Lung (tissue), 11 donors: ENCODE measurements at regions not wholly inside any gene's neighbourhood (a gene's known extent, or its start where the extent isn't known, plus 50 kb on each side); places are given as distances from the start of the nearest gene placed in this dataset.

Experiments used
- ATAC-seq: fragments of 200-7000 bp; cut with Tn5 transposase; one replicate; pipeline ENCODE4 v1.9.1; 2020; ENCODE audit warnings: moderate number of reproducible peaks; ENCODE audit not compliant: insufficient read depth, low FRiP score
- DNase-seq, 3 donors: peaks; one replicate each; pipeline ENCODE4 v3.0.0-alpha.2; 2013 to 2017
- H3K27ac ChIP-seq, 2 donors: one replicate each; pipeline ENCODE4 v1.5.1; 2013; ENCODE audit warnings: mild to moderate bottlenecking in 2 of 2, moderate library complexity in 2 of 2, control low read depth in 1 of 2, inconsistent platforms in 1 of 2, low read depth in 1 of 2, low read length in 1 of 2
- H3K27me3 ChIP-seq, 3 donors: one replicate each; pipeline ENCODE4 v1.5.1; 2013; ENCODE audit warnings: low read length in 2 of 3; ENCODE audit not compliant: control insufficient read depth in 3 of 3, insufficient read depth in 3 of 3
- H3K36me3 ChIP-seq, 4 donors: one replicate each; pipeline ENCODE4 v1.5.1; 2013; ENCODE audit warnings: low read length in 4 of 4, mild to moderate bottlenecking in 1 of 4, moderate library complexity in 1 of 4; ENCODE audit not compliant: control insufficient read depth in 4 of 4, insufficient read depth in 4 of 4
- H3K4me1 ChIP-seq, 5 donors: one replicate each; pipeline ENCODE4 v1.5.1; 2013; ENCODE audit warnings: low read length in 5 of 5, mild to moderate bottlenecking in 2 of 5, moderate library complexity in 1 of 5; ENCODE audit not compliant: control insufficient read depth in 5 of 5, insufficient read depth in 5 of 5
- H3K4me3 ChIP-seq: one replicate; pipeline ENCODE4 v1.5.1; 2013; ENCODE audit warnings: mild to moderate bottlenecking, control low read depth, moderate library complexity
- H3K9ac ChIP-seq, 2 donors: one replicate each; pipeline ENCODE4 v1.5.1; 2013; ENCODE audit warnings: low read length in 2 of 2, control low read depth in 1 of 2; ENCODE audit not compliant: insufficient read depth in 1 of 2
- H3K9me3 ChIP-seq, 4 donors: one replicate each; pipeline ENCODE4 v1.5.1; 2013; ENCODE audit warnings: low read length in 3 of 4, mild to moderate bottlenecking in 1 of 4, moderate library complexity in 1 of 4; ENCODE audit not compliant: control insufficient read depth in 4 of 4, insufficient read depth in 3 of 4
- CTCF ChIP-seq: IDR thresholded peaks from 2 replicates; pipeline ENCODE4 v1.5.1; 2012; ENCODE audit warnings: mild to moderate bottlenecking; ENCODE audit errors: control extremely low read depth, extremely low read depth
- WGBS, 2 donors: extraction: QIAGEN DNeasy Blood & Tissue Kit; methylation state at CpG; one replicate each; pipeline ENCODE4 v1.1.7; 2013; 5-methylcytosine and 5-hydroxymethylcytosine counted together
- donor health status: control.
- donor health status: control.
- donor health status: Bipolar disorder and iron deficiency.
- donor health status: healthy.
- donor health status: DM: yes; HTN: yes; CAD: no.

DNA sequence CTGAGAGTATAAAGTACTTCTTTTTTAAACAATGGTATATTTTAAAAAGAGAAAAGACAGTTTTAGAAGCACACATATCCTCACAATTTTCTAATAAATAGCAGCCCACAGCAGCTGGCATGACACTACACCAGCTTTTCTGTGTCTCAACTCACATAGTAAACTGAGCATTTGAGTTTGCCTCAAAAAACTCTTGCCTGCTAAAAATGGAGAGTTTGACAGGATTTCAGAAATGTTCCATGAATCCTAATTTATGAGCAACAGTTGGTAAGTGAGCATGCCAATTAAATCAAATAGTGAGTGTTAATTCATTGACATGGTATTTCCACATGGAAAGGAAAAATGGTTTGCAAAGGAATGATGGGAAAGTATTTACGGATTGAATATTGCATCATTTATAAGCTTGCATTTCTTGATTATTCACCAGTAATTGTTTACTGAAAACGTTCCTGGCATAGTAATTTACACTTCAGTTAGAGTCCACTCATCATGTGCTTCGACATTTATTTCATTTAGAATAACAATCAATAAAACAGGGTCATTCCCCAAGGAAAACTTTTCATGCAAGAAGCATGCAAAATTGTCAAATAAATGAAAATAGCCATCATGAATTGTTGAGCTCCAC is 323.0 kb downstream of the EFNB2 start:
- no peak overlapping the region for H3K9ac ChIP-seq
- DNase-seq: peak; percentile 45 to 87 (median 85)
- no peak for TF ChIP-seq CTCF
- H3K4me3 ChIP-seq: no peak overlapping the region
- H3K27me3 ChIP-seq: no peaks in the 10 kb centered on the region
- H3K36me3 ChIP-seq: no peaks in the 10 kb centered on the region
- H3K9me3 ChIP-seq: no peaks in the 10 kb centered on the region
- ATAC-seq: no peak
- 65 to 77% methylated on average over 3 of the region's 3 CpGs for WGBS, 2 donors
- H3K4me1 ChIP-seq: peaks cover 0 to 10% (median 0%) of the 10 kb centered on the region in 5 donors
- no peak overlapping the region for H3K27ac ChIP-seq

DNA sequence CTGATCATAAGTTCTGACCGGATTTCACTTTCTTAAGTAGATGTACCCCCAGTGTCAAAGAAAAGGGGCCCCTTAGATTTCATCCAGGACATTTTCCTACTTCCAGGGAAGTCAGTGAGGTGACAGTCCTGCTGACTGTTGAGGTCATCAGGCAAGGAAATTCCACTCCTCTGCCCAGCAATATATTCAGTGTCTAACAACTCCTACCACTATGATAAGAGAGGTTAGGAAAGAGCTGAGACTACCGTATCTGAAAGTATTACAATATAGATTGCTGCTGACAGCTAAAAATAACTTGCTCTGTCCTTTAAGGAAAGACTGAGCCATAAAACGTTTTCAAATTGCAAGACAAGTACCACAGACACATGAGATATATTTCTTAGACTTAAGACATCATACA is 325.1 kb downstream of the EFNB2 start:
- H3K36me3 ChIP-seq: no peaks in the 10 kb centered on the region
- no peak overlapping the region for H3K9ac ChIP-seq
- no peaks in the 10 kb centered on the region for H3K27me3 ChIP-seq
- no peak overlapping the region for H3K4me3 ChIP-seq
- DNase-seq (peak in 1 of 3 donors; percentile 4), ATAC-seq (no peak)
- no peaks in the 10 kb centered on the region for H3K9me3 ChIP-seq
- WGBS, 2 donors: 57 to 59% methylated on average over 3 of the region's 3 CpGs
- no peak for TF ChIP-seq CTCF
- no peak overlapping the region for H3K27ac ChIP-seq
- H3K4me1 ChIP-seq: peaks cover 0 to 10% (median 0%) of the 10 kb centered on the region in 5 donors

DNA sequence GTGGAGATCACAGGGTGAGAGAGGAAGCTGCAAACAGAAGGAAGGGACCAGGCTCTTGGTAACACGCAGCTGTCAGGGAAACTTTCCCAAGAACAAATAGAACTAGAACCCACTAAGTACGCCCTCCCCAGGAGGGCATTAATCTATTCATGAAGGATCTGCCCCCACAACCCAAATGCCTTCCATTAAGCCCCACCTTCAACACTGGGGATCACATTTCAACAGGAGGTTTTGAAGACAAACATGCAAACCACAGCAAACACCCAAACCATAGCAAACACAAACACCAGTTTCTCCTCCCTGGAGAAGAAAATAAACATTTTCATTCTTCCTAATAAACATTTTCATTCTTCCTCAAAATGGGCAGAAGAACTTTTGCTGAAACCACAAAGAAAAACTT is 329.6 kb downstream of the EFNB2 start:
- Histone ChIP-seq H3K4me3 (no peak overlapping the region), H3K9me3 (no peaks in the 10 kb centered on the region), H3K36me3 (no peaks in the 10 kb centered on the region), H3K4me1 (peaks cover 0 to 4% (median 0%) of the 10 kb centered on the region in 5 donors), H3K27ac (no peak overlapping the region), H3K9ac (no peak overlapping the region), H3K27me3 (no peaks in the 10 kb centered on the region)
- TF ChIP-seq CTCF: no peak
- WGBS, 2 donors: 87 to 88% methylated on average over 2 of the region's 2 CpGs
- ATAC-seq (no peak), DNase-seq (no peak)

DNA sequence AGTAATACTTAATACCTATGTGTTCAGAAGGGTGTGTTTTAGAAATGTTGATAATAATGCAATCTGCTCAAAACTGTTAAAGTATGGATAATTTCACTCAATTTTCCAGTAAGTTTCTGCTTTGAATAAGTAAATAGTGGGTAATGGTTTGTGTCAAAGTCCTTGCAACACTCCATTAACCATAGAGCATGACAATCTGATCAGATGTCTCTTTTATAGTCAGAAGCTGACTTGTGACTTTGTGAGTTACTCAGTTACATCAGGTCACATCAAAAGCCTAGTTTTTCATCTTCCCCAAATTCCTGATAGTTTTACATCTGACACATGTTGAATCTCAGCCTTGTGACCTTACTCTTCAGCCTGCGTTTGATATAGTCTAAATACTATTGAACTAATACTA is 338.0 kb downstream of the EFNB2 start:
- DNase-seq (no peak), ATAC-seq (no peak)
- Histone ChIP-seq H3K9ac (no peak overlapping the region), H3K27ac (no peak overlapping the region), H3K4me3 (no peak overlapping the region), H3K36me3 (no peaks in the 10 kb centered on the region), H3K9me3 (no peaks in the 10 kb centered on the region), H3K27me3 (no peaks in the 10 kb centered on the region), H3K4me1 (no peaks in the 10 kb centered on the region)
- TF ChIP-seq CTCF: no peak
- 83 to 92% methylated on average over 1 of the region's 1 CpG for WGBS, 2 donors
